H1 (cell line): ENCODE measurements at regions not wholly inside any gene's neighbourhood (a gene's known extent, or its start where the extent isn't known, plus 50 kb on each side); places are given as distances from the start of the nearest gene placed in this dataset.

ENCODE experiments used
- CTCF ChIA-PET: fragments of 300-600 bp; sonication (Branson Sonifier 250); formaldehyde crosslinking; loops from one replicate; lab custom pipeline; 2021; ENCODE audit not compliant: partially characterized antibody; lab: Charles Lee
- POLR2A ChIA-PET: fragments of 300-600 bp; sonication (Branson Sonifier 250); formaldehyde crosslinking; loops from one replicate; lab custom pipeline; 2021; ENCODE audit warnings: inconsistent platforms; ENCODE audit not compliant: partially characterized antibody; lab: Charles Lee
- DNase-seq, 2 experiments: peaks; one replicate each; pipeline versions ENCODE4 v3.0.0 to v3.0.0-alpha.2; 2010 to 2022; ENCODE audit warnings: low spot score in 2 of 2, low read depth in 1 of 2, mixed read lengths in 1 of 2
- FAIRE-seq: peaks from 2 replicates; lab custom pipeline; 2011; peaks lifted over from hg19 to GRCh38; lab: Jason Lieb, UNC
- H2AFZ ChIP-seq: 2 replicates; pipeline ENCODE4 v1.8.1; 2012; ENCODE audit warnings: low read length, inconsistent platforms
- H2AK5ac ChIP-seq: 2 replicates; pipeline ENCODE4 v1.6.1; 2013; ENCODE audit warnings: low read depth, low read length
- H2BK120ac ChIP-seq: replicated peaks from 2 replicates; pipeline ENCODE3; 2013; ENCODE audit warnings: low read depth, low read length, inconsistent platforms
- H2BK12ac ChIP-seq: 2 replicates; pipeline ENCODE4 v1.6.1; 2013; ENCODE audit warnings: low read depth, low read length
- H2BK15ac ChIP-seq: 2 replicates; pipeline ENCODE4 v1.6.1; 2013; ENCODE audit warnings: low read length
- H2BK20ac ChIP-seq: 2 replicates; pipeline ENCODE4 v1.6.1; 2013; ENCODE audit warnings: low read length
- H2BK5ac ChIP-seq: 2 replicates; pipeline ENCODE4 v1.6.1; 2013; ENCODE audit warnings: low read depth, low read length
- H3K14ac ChIP-seq: 2 replicates; pipeline ENCODE4 v1.6.1; 2013; ENCODE audit warnings: inconsistent platforms; ENCODE audit not compliant: insufficient read length
- H3K18ac ChIP-seq: 2 replicates; pipeline ENCODE4 v1.6.1; 2013; ENCODE audit warnings: low read length; ENCODE audit errors: extremely low read depth
- H3K23ac ChIP-seq: 2 replicates; pipeline ENCODE4 v1.6.1; 2013; ENCODE audit warnings: inconsistent platforms; ENCODE audit not compliant: insufficient read length
- H3K23me2 ChIP-seq: 2 replicates; pipeline ENCODE4 v1.6.1; 2013; ENCODE audit warnings: low read depth, low read length
- H3K27ac ChIP-seq: 2 replicates; pipeline ENCODE4 v1.6.1; 2011; ENCODE audit warnings: low read depth, low read length, inconsistent platforms
- H3K27me3 ChIP-seq, 4 experiments: replicated peaks in 1 of 4; 1 replicate in 1 of 4; 2 replicates in 3 of 4; pipeline versions ENCODE4 v1.6.1 to v1.8.1; 2011 to 2013; ENCODE audit warnings: low read length in 3 of 4, mild to moderate bottlenecking in 3 of 4, inconsistent platforms in 2 of 4, mixed read lengths in 2 of 4, moderate library complexity in 1 of 4; ENCODE audit not compliant: control insufficient read depth in 3 of 4, insufficient read depth in 3 of 4; ENCODE audit errors: extremely low read depth in 1 of 4
- H3K36me3 ChIP-seq, 4 experiments: 2 replicates each; pipeline versions ENCODE4 v1.6.1 to v1.8.1; 2011 to 2013; ENCODE audit warnings: mild to moderate bottlenecking in 4 of 4, low read length in 3 of 4, moderate library complexity in 2 of 4, control low read depth in 1 of 4, inconsistent platforms in 1 of 4; ENCODE audit not compliant: insufficient read depth in 4 of 4, control insufficient read depth in 2 of 4
- H3K4ac ChIP-seq: replicated peaks from 2 replicates; pipeline ENCODE3; 2013; ENCODE audit warnings: low read length, low read depth, mixed read lengths, inconsistent platforms; ENCODE audit not compliant: insufficient read length
- H3K4me1 ChIP-seq, 4 experiments: replicated peaks in 1 of 4; 1 replicate in 1 of 4; 2 replicates in 3 of 4; pipeline versions ENCODE4 v1.6.1 to v1.8.1; 2011 to 2013; ENCODE audit warnings: low read length in 3 of 4, inconsistent platforms in 2 of 4, mixed read lengths in 1 of 4; ENCODE audit not compliant: insufficient read depth in 4 of 4, control insufficient read depth in 3 of 4
- H3K4me2 ChIP-seq, 2 experiments: 2 replicates each; pipeline versions ENCODE4 v1.6.1 to v1.8.1; 2011 to 2013; ENCODE audit warnings: low read depth in 2 of 2, low read length in 2 of 2, control low read depth in 1 of 2, inconsistent platforms in 1 of 2, mild to moderate bottlenecking in 1 of 2; ENCODE audit not compliant: insufficient read depth in 1 of 2
- H3K4me3 ChIP-seq, 4 experiments: fragments of 200-600, 300-600 bp in 1 of 4; sonication (generic), shearing (Covaris generic), sonication (Bioruptor Twin) in 1 of 4; 2 replicates each; pipeline versions ENCODE4 v1.5.1 to v1.8.1; 2011 to 2016; ENCODE audit warnings: low read length in 4 of 4, low read depth in 3 of 4, control low read depth in 2 of 4, inconsistent platforms in 2 of 4, mild to moderate bottlenecking in 2 of 4, mixed read lengths in 1 of 4, moderate library complexity in 1 of 4; ENCODE audit not compliant: insufficient read depth in 2 of 4; ENCODE audit errors: extremely low read depth in 1 of 4
- H3K56ac ChIP-seq: replicated peaks from 2 replicates; pipeline ENCODE3; 2013; ENCODE audit warnings: low read depth, mild to moderate bottlenecking, mixed read lengths, low read length, inconsistent platforms; ENCODE audit not compliant: insufficient read length
- H3K79me1 ChIP-seq: 2 replicates; pipeline ENCODE4 v1.6.1; 2013; ENCODE audit warnings: low read depth, low read length, control low read depth
- H3K79me2 ChIP-seq, 2 experiments: 2 replicates each; pipeline versions ENCODE4 v1.6.1 to v1.8.1; 2012 to 2013; ENCODE audit warnings: low read length in 2 of 2, mild to moderate bottlenecking in 2 of 2, inconsistent platforms in 1 of 2; ENCODE audit not compliant: insufficient read depth in 2 of 2, control insufficient read depth in 1 of 2
- H3K9ac ChIP-seq, 4 experiments: replicated peaks in 1 of 4; 1 replicate in 1 of 4; 2 replicates in 3 of 4; pipeline versions ENCODE4 v1.6.1 to v1.8.1; 2011 to 2013; ENCODE audit warnings: low read depth in 3 of 4, low read length in 3 of 4, control low read depth in 2 of 4, mild to moderate bottlenecking in 2 of 4, moderate library complexity in 2 of 4, inconsistent platforms in 1 of 4; ENCODE audit errors: extremely low read depth in 1 of 4
- H3K9me3 ChIP-seq, 2 experiments: 2 replicates each; pipeline versions ENCODE4 v1.6.1 to v1.8.1; 2012 to 2013; ENCODE audit warnings: mild to moderate bottlenecking in 2 of 2, moderate library complexity in 2 of 2, control low read depth in 1 of 2, inconsistent platforms in 1 of 2, low read depth in 1 of 2, low read length in 1 of 2, mixed read lengths in 1 of 2; ENCODE audit not compliant: insufficient read depth in 2 of 2
- H4K20me1 ChIP-seq, 2 experiments: replicated peaks in 1 of 2; 2 replicates each; pipeline versions ENCODE3 to v1.8.1; 2011 to 2013; ENCODE audit warnings: inconsistent platforms in 2 of 2, low read length in 2 of 2, mild to moderate bottlenecking in 1 of 2; ENCODE audit not compliant: insufficient read depth in 2 of 2, control insufficient read depth in 1 of 2
- H4K5ac ChIP-seq: 2 replicates; pipeline ENCODE4 v1.6.1; 2013; ENCODE audit warnings: low read length, low read depth, mixed read lengths, inconsistent platforms; ENCODE audit not compliant: insufficient read length
- H4K8ac ChIP-seq: 2 replicates; pipeline ENCODE4 v1.8.0; 2013; ENCODE audit warnings: mild to moderate bottlenecking, moderate library complexity, low read length, inconsistent platforms; ENCODE audit not compliant: insufficient read depth; ENCODE audit errors: extremely low read depth
- H4K91ac ChIP-seq: replicated peaks from 2 replicates; pipeline ENCODE3; 2013; ENCODE audit warnings: low read length, mixed read lengths, inconsistent platforms; ENCODE audit not compliant: insufficient read length
- SP1 ChIP-seq: IDR thresholded peaks from 2 replicates; pipeline ENCODE4 v1.6.1; 2011; ENCODE audit warnings: low read depth, low read length
- WGBS, 2 experiments: shearing (Covaris generic) in 1 of 2; methylation state at CpG; one replicate each; pipeline versions ENCODE4 v1.1.6 to v1.1.7; 2013 to 2015; ENCODE audit warnings: low lambda C conversion rate in 2 of 2, mixed read lengths in 2 of 2, inconsistent platforms in 1 of 2, low coverage in 1 of 2, missing lambda C conversion rate in 1 of 2; ENCODE audit not compliant: insufficient replicate concordance in 2 of 2, insufficient coverage in 1 of 2, insufficient read length in 1 of 2; ENCODE audit errors: extremely low coverage in 1 of 2, missing lambda C conversion rate in 1 of 2; 5-methylcytosine and 5-hydroxymethylcytosine counted together

DNA sequence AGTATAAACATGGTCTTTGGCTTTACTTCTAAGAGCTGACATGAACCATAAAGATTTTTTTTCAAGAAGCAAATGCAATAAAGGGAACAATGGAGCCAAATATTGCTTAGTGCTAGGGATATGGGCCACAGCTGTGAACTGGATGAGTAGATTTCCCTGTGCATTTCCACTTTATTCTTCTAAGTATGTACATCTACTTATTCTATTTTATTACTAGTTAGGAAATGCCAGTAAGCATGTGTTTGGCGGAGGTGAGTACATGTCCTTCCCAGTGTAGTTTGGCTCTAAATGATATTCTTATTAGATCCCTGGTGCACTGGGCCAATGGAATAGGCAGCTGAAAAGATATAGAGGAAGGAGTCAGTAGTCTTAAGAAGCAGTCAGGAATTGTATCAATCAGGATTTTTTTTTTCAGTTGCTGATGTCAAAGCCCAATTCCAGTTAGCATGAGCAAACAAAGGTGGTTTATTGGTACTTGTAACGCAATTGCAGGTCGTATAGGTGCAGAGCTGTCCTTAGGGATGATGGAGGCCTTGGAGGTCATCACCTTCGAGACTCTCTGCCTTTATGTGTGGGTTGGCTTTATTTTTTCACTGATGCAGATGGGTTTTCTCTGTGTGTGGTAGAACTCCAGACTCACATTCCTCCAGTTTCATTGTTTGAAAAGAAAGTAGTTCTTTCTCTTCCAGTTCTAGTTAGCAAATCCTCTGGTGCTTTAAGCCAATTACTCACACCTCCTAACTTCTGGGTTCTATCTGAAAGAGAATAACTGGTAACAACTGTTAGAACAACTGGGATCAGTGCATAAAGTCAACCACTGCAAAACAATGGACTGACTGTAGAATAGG lies 139.0 kb upstream of the LRIG3 start:
- H3K79me1 ChIP-seq, result no peaks in the 10 kb centered on the region
- no peaks in the 10 kb centered on the region for H3K79me2 ChIP-seq
- POLR2A ChIA-PET, result no interaction called here
- CTCF ChIA-PET, result no interaction called here
- no peak overlapping the region for H3K18ac ChIP-seq
- no peaks in the 10 kb centered on the region for H3K23me2 ChIP-seq
- no peak overlapping the region for H3K14ac ChIP-seq
- no peak overlapping the region for H3K4me3 ChIP-seq
- H3K4me2 ChIP-seq, result no peak overlapping the region
- no peak overlapping the region for H2BK12ac ChIP-seq
- no peak overlapping the region for H4K8ac ChIP-seq
- WGBS, 2 experiments, result 93% methylated on average over 4 of the region's 4 CpGs; no CpG with 5 or more reads in 1 of the 2 experiments
- H3K23ac ChIP-seq, result no peak overlapping the region
- no peaks in the 10 kb centered on the region for H3K9me3 ChIP-seq
- no peaks in the 10 kb centered on the region for H3K4me1 ChIP-seq
- H2BK15ac ChIP-seq, result no peak overlapping the region
- no peak overlapping the region for H3K4ac ChIP-seq
- H3K27ac ChIP-seq, result no peak overlapping the region
- H3K36me3 ChIP-seq, result no peaks in the 10 kb centered on the region; a peak in 1 of 8 replicates
- no peak overlapping the region for H2AFZ ChIP-seq
- DNase-seq, result no peak
- H3K56ac ChIP-seq, result no peak overlapping the region
- no peak overlapping the region for H2BK120ac ChIP-seq
- no peaks in the 10 kb centered on the region for H3K27me3 ChIP-seq
- H2AK5ac ChIP-seq, result no peak overlapping the region
- H4K5ac ChIP-seq, result no peak overlapping the region
- no peaks in the 10 kb centered on the region for H4K20me1 ChIP-seq
- no peak for TF ChIP-seq SP1
- no peak for FAIRE-seq
- H2BK5ac ChIP-seq, result no peak overlapping the region
- H4K91ac ChIP-seq, result no peak overlapping the region
- H3K9ac ChIP-seq, result no peak overlapping the region
- no peak overlapping the region for H2BK20ac ChIP-seq
